ENCODE measurements at regions not wholly inside any gene's neighbourhood (a gene's known extent, or its start where the extent isn't known, plus 50 kb on each side); places are given as distances from the start of the nearest gene placed in this dataset.

DNA sequence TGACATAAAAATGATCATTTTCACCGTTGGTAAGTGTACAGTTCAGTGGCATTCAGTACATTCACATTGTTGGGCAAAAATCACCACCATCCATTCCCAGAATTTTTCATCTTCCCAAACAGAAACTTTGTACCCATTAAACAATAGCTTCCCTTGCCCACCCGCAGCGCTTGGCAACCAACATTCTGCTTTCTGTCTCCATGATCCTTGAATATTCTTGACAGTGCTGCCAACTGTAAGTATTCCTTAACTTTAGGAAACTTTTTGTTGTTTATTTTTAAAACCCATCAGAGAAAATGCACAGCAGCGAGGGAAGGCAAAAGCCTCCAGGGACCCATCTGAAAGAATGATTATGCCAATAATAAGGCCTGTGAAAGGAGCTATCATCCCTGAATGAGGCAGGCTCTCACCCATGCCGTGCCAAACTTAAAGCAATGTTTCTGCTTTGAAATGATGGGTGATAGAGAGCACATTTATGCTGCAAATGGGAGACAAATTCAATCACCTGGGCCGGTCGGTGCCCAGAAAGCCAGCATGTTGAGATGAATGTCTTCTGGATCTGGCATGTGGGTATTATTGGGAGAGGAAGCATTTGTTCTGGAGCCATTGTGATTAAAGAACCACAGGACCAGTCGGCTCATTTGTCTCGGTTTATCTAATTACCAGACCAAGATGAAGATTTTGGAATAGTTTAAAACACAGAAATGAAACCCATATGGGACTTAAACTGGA is 202.1 kb upstream of the NPVF start:
- DNase-seq (ENCODE audit: low spot score) = no peak
- in situ Hi-C loops (cut with MboI; ENCODE audit: low sequenced_read_pairs, unreplicated experiment) = no loop called here
- TF ChIP-seq, protein P1, sequence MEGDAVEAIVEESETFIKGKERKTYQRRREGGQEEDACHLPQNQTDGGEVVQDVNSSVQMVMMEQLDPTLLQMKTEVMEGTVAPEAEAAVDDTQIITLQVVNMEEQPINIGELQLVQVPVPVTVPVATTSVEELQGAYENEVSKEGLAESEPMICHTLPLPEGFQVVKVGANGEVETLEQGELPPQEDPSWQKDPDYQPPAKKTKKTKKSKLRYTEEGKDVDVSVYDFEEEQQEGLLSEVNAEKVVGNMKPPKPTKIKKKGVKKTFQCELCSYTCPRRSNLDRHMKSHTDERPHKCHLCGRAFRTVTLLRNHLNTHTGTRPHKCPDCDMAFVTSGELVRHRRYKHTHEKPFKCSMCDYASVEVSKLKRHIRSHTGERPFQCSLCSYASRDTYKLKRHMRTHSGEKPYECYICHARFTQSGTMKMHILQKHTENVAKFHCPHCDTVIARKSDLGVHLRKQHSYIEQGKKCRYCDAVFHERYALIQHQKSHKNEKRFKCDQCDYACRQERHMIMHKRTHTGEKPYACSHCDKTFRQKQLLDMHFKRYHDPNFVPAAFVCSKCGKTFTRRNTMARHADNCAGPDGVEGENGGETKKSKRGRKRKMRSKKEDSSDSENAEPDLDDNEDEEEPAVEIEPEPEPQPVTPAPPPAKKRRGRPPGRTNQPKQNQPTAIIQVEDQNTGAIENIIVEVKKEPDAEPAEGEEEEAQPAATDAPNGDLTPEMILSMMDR (IDR thresholded peaks at IDR 0.05; ENCODE audit: borderline replicate concordance, control extremely low read depth, extremely low read depth, insufficient read depth, missing control alignments) = no peak

- in situ Hi-C loops (cut with MboI; ENCODE audit: low sequenced_read_pairs, unreplicated experiment) = no loop called here
Measured at GRCh38 chr7:25431956-25432450, 203.7 kb upstream of the NPVF start.

GRCh38 chr7:25432807-25433206 is 204.5 kb upstream of the NPVF start:
- TF ChIP-seq, protein P1 (IDR thresholded peaks at IDR 0.05; ENCODE audit: borderline replicate concordance, control extremely low read depth, extremely low read depth, insufficient read depth, missing control alignments) = no peak
- in situ Hi-C loops (cut with MboI; ENCODE audit: low sequenced_read_pairs, unreplicated experiment) = no loop called here
- DNase-seq (ENCODE audit: low spot score) = no peak

More at GRCh38 chr7:25431956-25432450, 203.7 kb upstream of the NPVF start:
- no peak for DNase-seq (ENCODE audit: low spot score)
- TF ChIP-seq, protein P1 (IDR thresholded peaks at IDR 0.05; ENCODE audit: borderline replicate concordance, control extremely low read depth, extremely low read depth, insufficient read depth, missing control alignments) = no peak

DNA sequence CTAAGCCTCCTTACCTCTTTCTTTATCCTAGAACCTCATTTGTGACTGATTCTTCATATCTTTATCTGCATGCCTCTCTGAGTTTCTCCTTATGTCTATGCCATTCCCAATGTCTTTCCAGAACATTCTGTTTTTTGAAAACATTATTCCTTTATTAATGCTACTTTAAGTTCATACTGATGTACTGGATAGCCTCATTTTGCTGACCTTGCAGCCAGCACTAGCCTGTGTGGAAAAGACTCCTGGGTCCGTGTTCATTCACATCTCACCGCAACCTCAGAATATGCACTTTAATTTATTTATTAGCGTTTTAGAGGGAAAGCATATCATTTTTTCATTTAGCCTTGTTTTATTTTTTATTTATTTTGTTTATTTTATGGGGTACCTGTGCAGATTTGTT is 208.1 kb upstream of the NPVF start:
- no peak for DNase-seq (ENCODE audit: low spot score)
- in situ Hi-C loops (cut with MboI; ENCODE audit: low sequenced_read_pairs, unreplicated experiment) = no loop called here
- TF ChIP-seq, protein P1 (IDR thresholded peaks at IDR 0.05; ENCODE audit: borderline replicate concordance, control extremely low read depth, extremely low read depth, insufficient read depth, missing control alignments) = no peak

GRCh38 chr7:25437308-25437707 is 209.0 kb upstream of the NPVF start:
- TF ChIP-seq, protein P1 (IDR thresholded peaks at IDR 0.05; ENCODE audit: borderline replicate concordance, control extremely low read depth, extremely low read depth, insufficient read depth, missing control alignments) = no peak

DNA sequence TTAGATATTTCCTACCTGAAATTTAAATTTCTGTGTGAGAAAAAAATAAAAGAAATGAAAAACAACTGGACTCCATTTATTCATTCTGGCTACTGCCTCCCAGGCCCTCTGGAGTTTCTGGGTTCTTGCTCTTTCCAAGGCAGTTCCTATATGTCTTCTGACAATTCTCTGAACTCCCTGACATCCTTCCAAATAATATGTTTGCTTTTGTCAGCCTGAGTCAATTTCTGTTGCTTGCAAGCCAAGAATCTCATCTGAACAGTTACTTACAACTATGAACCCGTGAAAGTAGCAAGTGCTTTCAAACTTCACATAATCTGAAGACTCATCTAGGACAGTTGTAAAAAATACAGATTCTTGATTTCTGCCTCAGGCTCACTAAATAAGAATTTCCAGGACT is 216.7 kb upstream of the NPVF start:
- in situ Hi-C loops (cut with MboI; ENCODE audit: low sequenced_read_pairs, unreplicated experiment) = no loop called here
- no peak for DNase-seq (ENCODE audit: low spot score)
- TF ChIP-seq, protein P1 (IDR thresholded peaks at IDR 0.05; ENCODE audit: borderline replicate concordance, control extremely low read depth, extremely low read depth, insufficient read depth, missing control alignments) = no peak

More at GRCh38 chr7:25437308-25437707, 209.0 kb upstream of the NPVF start:
- no peak for DNase-seq (ENCODE audit: low spot score)
- in situ Hi-C loops (cut with MboI; ENCODE audit: low sequenced_read_pairs, unreplicated experiment) = no loop called here
